GM20000 (cell line): ENCODE measurements at regions not wholly inside any gene's neighbourhood (a gene's known extent, or its start where the extent isn't known, plus 50 kb on each side); places are given as distances from the start of the nearest gene placed in this dataset.

Experiments used
- DNase-seq: peaks from one replicate; pipeline ENCODE4 v3.0.0; 2012; ENCODE audit warnings: low spot score
- TF ChIP-seq, protein P1 (sequence below): IDR thresholded peaks from 2 replicates; pipeline ENCODE4 v1.5.1; 2012; ENCODE audit warnings: mild to moderate bottlenecking, control low read depth; ENCODE audit errors: extremely low read depth, missing control alignments

DNA sequence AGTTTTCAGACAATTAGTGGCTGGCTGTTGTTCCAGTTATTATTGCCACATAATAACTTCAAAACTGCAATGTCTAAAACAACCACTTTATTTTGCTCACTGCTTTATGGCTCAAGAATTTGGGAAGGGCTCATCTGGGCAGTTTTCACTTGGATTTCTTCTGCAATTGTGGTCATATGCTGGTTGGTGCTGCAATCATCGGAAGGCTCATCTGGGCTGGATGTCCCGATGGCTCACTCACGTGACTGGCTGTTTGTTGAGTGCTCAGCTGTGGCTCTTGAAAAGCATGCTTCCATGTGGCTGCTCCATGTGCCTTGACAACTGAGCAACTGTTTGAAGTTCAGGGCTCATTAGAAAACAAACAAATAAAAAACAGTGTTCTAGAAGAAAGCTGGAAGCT, 1032.5 kb downstream of the DTWD2 start:
- no peak for DNase-seq
- TF ChIP-seq, protein P1, sequence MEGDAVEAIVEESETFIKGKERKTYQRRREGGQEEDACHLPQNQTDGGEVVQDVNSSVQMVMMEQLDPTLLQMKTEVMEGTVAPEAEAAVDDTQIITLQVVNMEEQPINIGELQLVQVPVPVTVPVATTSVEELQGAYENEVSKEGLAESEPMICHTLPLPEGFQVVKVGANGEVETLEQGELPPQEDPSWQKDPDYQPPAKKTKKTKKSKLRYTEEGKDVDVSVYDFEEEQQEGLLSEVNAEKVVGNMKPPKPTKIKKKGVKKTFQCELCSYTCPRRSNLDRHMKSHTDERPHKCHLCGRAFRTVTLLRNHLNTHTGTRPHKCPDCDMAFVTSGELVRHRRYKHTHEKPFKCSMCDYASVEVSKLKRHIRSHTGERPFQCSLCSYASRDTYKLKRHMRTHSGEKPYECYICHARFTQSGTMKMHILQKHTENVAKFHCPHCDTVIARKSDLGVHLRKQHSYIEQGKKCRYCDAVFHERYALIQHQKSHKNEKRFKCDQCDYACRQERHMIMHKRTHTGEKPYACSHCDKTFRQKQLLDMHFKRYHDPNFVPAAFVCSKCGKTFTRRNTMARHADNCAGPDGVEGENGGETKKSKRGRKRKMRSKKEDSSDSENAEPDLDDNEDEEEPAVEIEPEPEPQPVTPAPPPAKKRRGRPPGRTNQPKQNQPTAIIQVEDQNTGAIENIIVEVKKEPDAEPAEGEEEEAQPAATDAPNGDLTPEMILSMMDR, result no peak

DNA sequence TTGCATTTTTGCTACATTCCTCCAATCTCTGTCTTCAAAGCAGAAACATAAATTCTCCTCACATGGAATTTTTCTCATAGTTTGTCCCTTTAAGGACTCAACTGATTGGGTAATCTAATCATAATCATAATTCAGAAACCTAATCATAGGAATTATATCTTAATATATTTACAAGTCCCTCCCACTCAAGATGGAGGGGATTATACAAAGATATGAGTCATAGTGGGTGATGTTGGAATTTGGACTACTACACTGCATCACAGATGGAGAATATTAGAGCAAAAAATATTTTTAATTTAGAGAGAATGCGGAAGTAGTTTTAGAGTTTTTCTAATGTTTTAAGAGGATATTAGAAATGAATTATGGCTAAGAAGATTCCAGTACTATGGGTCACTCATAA, 1034.0 kb downstream of the DTWD2 start:
- TF ChIP-seq, protein P1, result no peak
- no peak for DNase-seq

DNA sequence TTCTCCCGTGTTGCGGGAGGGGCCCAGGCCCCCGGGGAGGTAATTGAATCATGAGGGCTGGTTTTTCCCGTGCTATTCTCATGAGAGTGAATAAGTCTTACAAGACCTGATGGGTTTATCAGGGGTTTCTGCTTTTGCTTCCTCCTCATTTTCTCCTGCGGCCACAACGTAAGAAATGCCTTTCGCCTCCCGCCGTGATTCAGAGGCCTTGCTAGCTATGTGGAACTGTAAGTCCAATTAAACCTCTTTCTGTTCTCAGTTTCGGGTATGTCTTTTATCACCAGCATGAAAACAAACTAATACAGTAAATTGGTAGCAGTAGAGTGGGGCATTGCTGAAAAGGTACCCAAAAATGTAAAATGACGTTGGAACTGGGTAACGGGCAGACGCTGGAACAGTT, 1035.1 kb downstream of the DTWD2 start:
- no peak for DNase-seq
- TF ChIP-seq, protein P1, result no peak

DNA sequence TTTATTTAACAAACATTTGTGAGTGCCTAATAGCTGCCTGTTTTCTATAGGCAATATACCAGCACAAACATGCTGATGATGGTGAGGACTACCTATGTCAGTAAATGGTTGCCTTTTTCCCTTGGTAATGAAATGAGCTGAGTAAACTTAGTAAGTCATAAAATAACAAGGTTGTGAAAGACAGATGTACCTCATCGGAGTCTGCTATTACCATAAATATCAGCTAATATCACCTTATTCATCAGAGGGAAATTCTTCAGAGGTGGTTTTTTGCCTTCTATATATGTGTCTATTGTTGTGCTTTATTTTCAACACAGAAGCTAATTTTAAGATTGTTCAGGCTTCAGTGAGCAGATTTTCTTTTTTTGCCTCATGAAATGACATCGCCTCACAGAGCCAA, 1040.5 kb downstream of the DTWD2 start:
- no peak for DNase-seq
- TF ChIP-seq, protein P1, result no peak

DNA sequence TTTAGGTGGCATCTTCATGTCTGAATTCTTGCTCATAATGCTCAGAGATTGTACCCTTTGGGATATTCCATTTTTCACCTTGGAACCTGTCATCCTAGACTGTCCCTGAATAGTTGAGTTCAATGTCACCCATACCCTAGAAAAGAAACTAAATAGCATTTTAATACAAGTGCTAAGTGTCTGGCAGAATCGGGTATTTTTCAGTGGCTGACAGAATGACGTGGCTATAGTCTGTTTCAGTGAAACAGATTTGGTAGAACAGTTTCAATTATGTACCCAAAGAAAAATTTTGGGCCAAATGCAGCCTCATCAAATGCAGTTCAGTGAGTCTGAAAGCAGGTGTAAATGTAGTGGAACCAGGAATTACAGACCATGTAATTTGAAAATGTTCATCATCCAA, 1041.2 kb downstream of the DTWD2 start:
- DNase-seq, result no peak
- TF ChIP-seq, protein P1, result no peak

DNA sequence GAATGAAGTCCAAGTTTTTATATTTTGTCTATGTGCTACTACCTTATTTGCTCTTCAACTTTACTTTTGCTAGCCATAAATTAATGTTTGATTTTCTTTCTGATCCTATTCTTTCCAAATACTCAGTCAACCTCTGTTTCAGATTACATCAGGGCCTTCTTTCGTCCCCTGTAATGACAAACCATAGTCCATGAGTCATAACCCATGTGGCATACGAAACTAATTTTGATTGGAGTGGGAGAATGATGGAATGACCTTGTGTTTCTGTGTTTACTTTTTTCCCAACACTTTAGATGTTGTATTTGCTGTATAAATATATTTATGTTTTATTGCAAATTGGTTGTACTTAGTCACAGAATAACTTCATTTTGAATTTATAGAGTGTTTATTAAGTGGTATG, 1043.1 kb downstream of the DTWD2 start:
- TF ChIP-seq, protein P1, result no peak
- DNase-seq, result no peak

DNA sequence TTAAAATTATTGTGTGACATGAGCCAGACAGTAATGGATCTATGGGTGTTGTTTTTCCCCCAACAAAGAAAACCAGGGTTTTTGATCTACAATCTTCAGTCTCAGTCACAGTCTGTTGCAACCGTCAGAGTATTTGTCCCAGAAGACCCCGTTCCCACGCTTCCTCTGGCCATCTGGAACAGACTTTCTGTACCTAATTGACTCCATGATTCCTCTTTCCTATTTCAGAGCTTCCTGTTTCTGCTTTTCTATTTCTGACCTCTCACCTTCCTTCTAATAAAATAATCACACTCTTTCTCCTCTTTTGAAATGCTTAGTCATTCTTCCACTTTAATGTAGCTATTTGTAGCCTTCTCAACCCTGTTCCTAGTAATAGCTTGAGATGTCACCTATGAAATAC, 1044.8 kb downstream of the DTWD2 start:
- no peak for DNase-seq
- TF ChIP-seq, protein P1, result no peak
